Adrenal gland (tissue), 9 donors: ENCODE measurements at regions not wholly inside any gene's neighbourhood (a gene's known extent, or its start where the extent isn't known, plus 50 kb on each side); places are given as distances from the start of the nearest gene placed in this dataset.

Experiments used
- DNase-seq, 7 donors: peaks; one replicate each; pipeline ENCODE4 v3.0.0-alpha.2; 2019 to 2020
- H3K27ac ChIP-seq, 5 donors: fragments of 200-600 bp; sonication (generic) in 4 of 5; 1 replicate in 3 of 5; 2 replicates in 2 of 5; pipeline versions ENCODE4 v1.5.1 to v1.8.0; 2016 to 2020; ENCODE audit warnings: mild to moderate bottlenecking in 1 of 5
- H3K27me3 ChIP-seq: fragments of 200-600 bp; 2 replicates; pipeline ENCODE4 v1.8.0; 2021
- H3K36me3 ChIP-seq, 2 donors: fragments of 200-600 bp; replicated peaks in 1 of 2; 1 replicate in 1 of 2; 2 replicates in 1 of 2; pipeline versions ENCODE4 v1.5.1 to v1.8.0; 2018 to 2022
- H3K4me1 ChIP-seq, 2 donors: fragments of 200-600 bp; replicated peaks in 1 of 2; 1 replicate in 1 of 2; 2 replicates in 1 of 2; pipeline versions ENCODE4 v1.5.1 to v1.8.0; 2018 to 2021
- H3K4me3 ChIP-seq, 4 donors: fragments of 200-600 bp; sonication (generic) in 3 of 4; one replicate each; pipeline ENCODE4 v1.5.1; 2016 to 2018
- H3K9me3 ChIP-seq, 3 donors: fragments of 200-600 bp; sonication (generic) in 1 of 3; replicated peaks in 1 of 3; 1 replicate in 2 of 3; 2 replicates in 1 of 3; pipeline versions ENCODE4 v1.5.1 to v1.8.0; 2016 to 2021
- POLR2A ChIP-seq, 2 donors: fragments of 450-650 bp; IDR thresholded peaks; one replicate each; pipeline ENCODE4 v1.6.1; 2017; ENCODE audit warnings: antibody characterized with exemption in 2 of 2, mild to moderate bottlenecking in 2 of 2, moderate library complexity in 1 of 2
- WGBS, 4 donors: extraction: QIAGEN DNeasy Blood & Tissue Kit in 2 of 4; methylation state at CpG; one replicate each; pipeline versions ENCODE4 v1.1.5 to v1.1.7; 2013 to 2017; 5-methylcytosine and 5-hydroxymethylcytosine counted together
- intact Hi-C, 2 donors: fragments of 100-400 bp; cut with DNase I; formaldehyde crosslinking; loops; one replicate each; pipeline versions ENCODE4 v1.14.1 to v1.15.0; 2022 to 2023
- TF ChIP-seq, protein P1 (sequence below), 6 experiments: fragments of 450-650 bp in 4 of 6; fragments of 200-600 bp in 2 of 6; sonication (generic) in 1 of 6; IDR thresholded peaks; 1 replicate in 5 of 6; 2 replicates in 1 of 6; pipeline versions ENCODE4 v1.5.1 to v1.8.0; 2016 to 2021; ENCODE audit warnings: antibody characterized with exemption in 6 of 6, mild to moderate bottlenecking in 2 of 6, moderate library complexity in 1 of 6
- donor health status: healthy with polysubstance abuse.
- donor health status: Bipolar disorder and iron deficiency.
- donor health status: DM: yes; HTN: yes; CAD: no.
- donor health status: DM: no; HTN: no; CAD: no.
- donor health status: DM: no; HTN: no; CAD: no.

DNA sequence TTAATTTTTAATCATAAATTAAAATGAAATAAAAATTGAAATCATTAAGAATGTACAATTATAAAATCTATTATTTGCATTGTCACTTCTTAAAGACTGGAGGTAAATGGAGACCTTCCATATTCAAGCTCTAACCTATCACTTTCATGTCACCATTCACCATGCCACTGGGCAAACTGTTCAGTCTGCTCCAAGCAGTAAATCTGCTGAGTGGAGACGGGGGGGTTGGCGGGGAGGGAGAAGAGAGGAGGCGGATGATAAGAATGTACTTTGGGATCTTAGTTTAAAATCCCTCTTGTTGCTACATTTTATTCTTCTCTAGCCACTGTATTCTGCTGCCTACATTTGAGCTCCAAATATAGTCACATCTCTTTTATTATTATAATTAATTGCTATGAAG, 365.9 kb upstream of the NFIA start:
- H3K27me3 ChIP-seq = no peaks in the 10 kb centered on the region
- no peak for DNase-seq
- no peak overlapping the region for H3K4me3 ChIP-seq
- WGBS, 4 donors = 65 to 80% (median 67%) methylated on average over 3 of the region's 3 CpGs
- no peak overlapping the region for H3K27ac ChIP-seq
- H3K4me1 ChIP-seq = no peaks in the 10 kb centered on the region
- TF ChIP-seq, protein P1, sequence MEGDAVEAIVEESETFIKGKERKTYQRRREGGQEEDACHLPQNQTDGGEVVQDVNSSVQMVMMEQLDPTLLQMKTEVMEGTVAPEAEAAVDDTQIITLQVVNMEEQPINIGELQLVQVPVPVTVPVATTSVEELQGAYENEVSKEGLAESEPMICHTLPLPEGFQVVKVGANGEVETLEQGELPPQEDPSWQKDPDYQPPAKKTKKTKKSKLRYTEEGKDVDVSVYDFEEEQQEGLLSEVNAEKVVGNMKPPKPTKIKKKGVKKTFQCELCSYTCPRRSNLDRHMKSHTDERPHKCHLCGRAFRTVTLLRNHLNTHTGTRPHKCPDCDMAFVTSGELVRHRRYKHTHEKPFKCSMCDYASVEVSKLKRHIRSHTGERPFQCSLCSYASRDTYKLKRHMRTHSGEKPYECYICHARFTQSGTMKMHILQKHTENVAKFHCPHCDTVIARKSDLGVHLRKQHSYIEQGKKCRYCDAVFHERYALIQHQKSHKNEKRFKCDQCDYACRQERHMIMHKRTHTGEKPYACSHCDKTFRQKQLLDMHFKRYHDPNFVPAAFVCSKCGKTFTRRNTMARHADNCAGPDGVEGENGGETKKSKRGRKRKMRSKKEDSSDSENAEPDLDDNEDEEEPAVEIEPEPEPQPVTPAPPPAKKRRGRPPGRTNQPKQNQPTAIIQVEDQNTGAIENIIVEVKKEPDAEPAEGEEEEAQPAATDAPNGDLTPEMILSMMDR (IDR thresholded peaks at IDR 0.05) = no peak
- TF ChIP-seq POLR2A (IDR thresholded peaks at IDR 0.05) = no peak
- intact Hi-C loops = no loop called here
- no peaks in the 10 kb centered on the region for H3K36me3 ChIP-seq
- peaks cover 0 to 5% (median 0%) of the 10 kb centered on the region in 3 donors for H3K9me3 ChIP-seq

DNA sequence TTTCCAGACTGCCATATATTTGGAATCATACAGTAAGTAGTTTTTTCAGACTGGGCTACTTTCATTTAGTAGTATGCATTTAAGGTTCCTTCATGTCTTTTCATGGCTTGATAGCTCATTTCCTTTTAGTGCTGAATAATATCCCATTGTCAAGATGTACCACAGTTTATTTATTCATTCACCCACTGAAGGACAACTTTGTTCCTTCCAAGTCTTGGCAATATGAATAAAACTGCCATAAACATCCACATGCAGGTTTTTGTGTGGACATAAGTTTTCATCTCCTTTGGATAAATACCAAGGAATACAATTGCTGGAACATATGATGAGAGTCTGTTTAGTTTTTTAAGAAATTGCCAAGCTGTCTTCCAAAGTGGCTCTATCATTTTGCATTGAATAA, 366.4 kb upstream of the NFIA start:
- Histone ChIP-seq H3K36me3 (no peaks in the 10 kb centered on the region), H3K4me3 (no peak overlapping the region), H3K9me3 (peaks cover 0 to 10% (median 0%) of the 10 kb centered on the region in 3 donors), H3K27me3 (no peaks in the 10 kb centered on the region), H3K27ac (no peak overlapping the region), H3K4me1 (no peaks in the 10 kb centered on the region)
- intact Hi-C loops = no loop called here
- DNase-seq = no peak
- TF ChIP-seq, protein P1 (IDR thresholded peaks at IDR 0.05) = no peak
- TF ChIP-seq POLR2A (IDR thresholded peaks at IDR 0.05) = no peak

DNA sequence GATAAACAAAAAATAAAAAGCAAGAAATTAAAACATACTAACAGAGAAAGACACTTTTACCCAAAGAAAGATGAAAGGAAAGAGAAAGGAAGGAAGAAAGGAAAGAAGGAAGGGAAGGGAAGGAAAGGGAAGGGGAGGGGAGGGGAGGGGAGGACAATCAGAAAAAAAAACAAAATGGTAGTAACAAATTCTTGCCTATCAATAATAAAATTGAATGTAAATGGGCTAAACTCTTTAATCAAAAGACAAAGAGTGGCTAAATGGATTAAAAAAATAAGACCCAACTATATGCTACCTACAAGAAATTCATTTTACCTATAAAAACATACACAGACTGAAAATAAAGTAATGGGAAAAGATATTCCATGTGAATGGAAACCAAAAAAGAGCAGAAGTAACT, 372.9 kb upstream of the NFIA start:
- TF ChIP-seq, protein P1 (IDR thresholded peaks at IDR 0.05) = no peak
- TF ChIP-seq POLR2A (IDR thresholded peaks at IDR 0.05) = no peak
- Histone ChIP-seq H3K36me3 (no peaks in the 10 kb centered on the region), H3K4me1 (no peaks in the 10 kb centered on the region), H3K27me3 (no peaks in the 10 kb centered on the region), H3K4me3 (no peak overlapping the region), H3K27ac (no peak overlapping the region), H3K9me3 (peaks cover 0 to 10% (median 0%) of the 10 kb centered on the region in 3 donors)
- intact Hi-C loops = no loop called here
- no peak for DNase-seq

DNA sequence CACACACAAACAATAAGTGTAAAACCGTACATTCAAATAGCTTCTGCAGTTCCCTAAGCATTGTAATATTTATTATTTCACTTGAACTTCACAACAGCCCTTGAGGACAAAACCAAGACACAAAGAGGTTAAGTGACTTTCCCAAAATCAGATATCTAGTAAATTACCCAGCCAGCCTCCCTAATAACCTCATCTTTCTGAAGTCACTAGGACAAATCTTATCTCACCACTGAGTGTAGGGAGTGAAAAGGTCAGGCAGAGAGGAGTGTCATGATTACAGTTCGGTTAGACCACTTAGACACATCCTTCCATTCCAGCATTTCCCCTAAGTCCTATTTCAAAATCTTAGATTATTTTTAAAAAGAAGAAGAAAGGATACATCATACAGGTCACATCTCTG, 377.3 kb upstream of the NFIA start:
- intact Hi-C loops = no loop called here
- no peak for DNase-seq
- no peak overlapping the region for H3K4me3 ChIP-seq
- no peaks in the 10 kb centered on the region for H3K9me3 ChIP-seq
- 46 to 75% (median 56%) methylated on average over 2 of the region's 2 CpGs for WGBS, 4 donors
- no peaks in the 10 kb centered on the region for H3K27me3 ChIP-seq
- no peaks in the 10 kb centered on the region for H3K36me3 ChIP-seq
- TF ChIP-seq POLR2A (IDR thresholded peaks at IDR 0.05) = no peak
- TF ChIP-seq, protein P1 (IDR thresholded peaks at IDR 0.05) = no peak
- no peaks in the 10 kb centered on the region for H3K4me1 ChIP-seq
- H3K27ac ChIP-seq = no peak overlapping the region
